ENCODE measurements at regions not wholly inside any gene's neighbourhood (a gene's known extent, or its start where the extent isn't known, plus 50 kb on each side); places are given as distances from the start of the nearest gene placed in this dataset.

DNA sequence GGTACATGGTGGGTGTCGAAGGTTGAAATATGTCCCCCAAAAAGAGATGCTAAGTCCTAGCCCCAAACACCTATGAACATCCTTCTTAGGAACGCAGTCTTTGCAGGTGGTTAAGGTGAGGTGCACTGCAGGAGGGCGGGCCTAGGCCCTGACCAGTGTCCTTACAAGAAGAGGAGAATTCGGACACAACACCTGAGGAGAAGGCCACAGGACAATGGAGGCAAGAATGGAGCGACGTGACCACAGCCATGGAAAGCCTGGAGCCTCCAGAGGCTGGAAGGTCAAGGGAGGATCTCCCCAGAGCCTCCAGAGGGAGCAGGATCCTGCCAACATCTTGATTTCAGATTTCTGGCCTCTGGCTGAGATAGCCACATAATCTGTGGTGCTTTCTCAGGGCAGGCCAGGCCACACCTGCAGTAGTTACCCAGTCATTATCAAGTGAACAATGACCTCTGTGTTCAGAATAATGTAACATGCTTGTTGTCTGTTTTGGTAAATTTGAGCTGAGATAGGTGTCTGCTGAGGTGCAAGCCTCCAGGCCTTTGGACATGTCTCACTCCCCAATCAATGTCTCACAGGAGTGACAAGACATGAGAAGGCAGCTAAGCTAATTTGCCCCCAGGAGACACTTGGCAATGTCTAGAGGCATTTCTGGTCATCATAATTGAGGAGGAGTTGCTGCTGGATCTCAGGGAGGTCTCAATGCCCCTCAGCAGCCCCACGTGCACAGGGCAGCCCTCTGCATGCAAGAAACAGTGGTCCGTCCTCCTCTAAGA is 498.9 kb downstream of the BRD1 start:
- no peak for TF ChIP-seq CTCF (IDR thresholded peaks at IDR 0.05; ENCODE audit: low read depth, low read length)
- H3K27ac ChIP-seq, result no peak overlapping the region
- no peaks in the 10 kb centered on the region for H3K4me1 ChIP-seq (ENCODE audit: low read depth)
- no peaks in the 10 kb centered on the region for H3K9me3 ChIP-seq (ENCODE audit: low read depth)
- no peaks in the 10 kb centered on the region for H3K27me3 ChIP-seq
- no peak for DNase-seq (ENCODE audit: low read depth in 1 of 2, low spot score in 1 of 2)
- no peaks in the 10 kb centered on the region for H3K36me3 ChIP-seq
- H3K4me3 ChIP-seq, result no peak overlapping the region

DNA sequence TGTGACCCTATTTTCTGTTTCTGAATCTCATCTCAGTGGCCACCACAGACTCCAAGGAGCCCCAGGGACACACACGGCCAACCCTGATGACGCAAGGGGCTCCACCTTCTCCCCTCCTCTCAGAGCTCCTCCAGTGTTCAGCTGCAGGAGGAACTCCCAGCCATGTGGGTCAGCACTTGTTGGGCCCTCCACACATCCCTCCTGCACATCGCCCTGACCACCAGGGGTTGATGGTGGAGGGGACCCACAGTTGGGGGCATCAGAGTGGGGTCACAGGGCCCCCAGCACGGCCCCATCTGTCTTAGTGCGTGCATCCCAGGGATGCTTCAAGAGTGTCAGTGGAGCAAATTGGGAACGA is 499.6 kb downstream of the BRD1 start:
- Histone ChIP-seq H3K4me3 (no peak overlapping the region), H3K27me3 (no peaks in the 10 kb centered on the region), H3K9me3 (ENCODE audit: low read depth) (no peaks in the 10 kb centered on the region), H3K36me3 (no peaks in the 10 kb centered on the region), H3K4me1 (ENCODE audit: low read depth) (no peaks in the 10 kb centered on the region), H3K27ac (no peak overlapping the region)
- DNase-seq (ENCODE audit: low read depth in 1 of 2, low spot score in 1 of 2), result no peak
- TF ChIP-seq CTCF (IDR thresholded peaks at IDR 0.05; ENCODE audit: low read depth, low read length), result no peak

GRCh38 chr22:49327411-49328117 is 500.1 kb downstream of the BRD1 start:
- Histone ChIP-seq H3K27me3 (no peaks in the 10 kb centered on the region), H3K27ac (no peak overlapping the region), H3K9me3 (ENCODE audit: low read depth) (no peaks in the 10 kb centered on the region), H3K36me3 (no peaks in the 10 kb centered on the region), H3K4me1 (ENCODE audit: low read depth) (no peaks in the 10 kb centered on the region), H3K4me3 (no peak overlapping the region)
- no peak for DNase-seq (ENCODE audit: low read depth in 1 of 2, low spot score in 1 of 2)
- TF ChIP-seq CTCF (IDR thresholded peaks at IDR 0.05; ENCODE audit: low read depth, low read length), result no peak

- H3K27me3 ChIP-seq, result no peaks in the 10 kb centered on the region
- no peaks in the 10 kb centered on the region for H3K9me3 ChIP-seq (ENCODE audit: low read depth)
- H3K27ac ChIP-seq, result no peak overlapping the region
- DNase-seq (ENCODE audit: low read depth in 1 of 2, low spot score in 1 of 2), result no peak
- no peaks in the 10 kb centered on the region for H3K36me3 ChIP-seq
- TF ChIP-seq CTCF (IDR thresholded peaks at IDR 0.05; ENCODE audit: low read depth, low read length), result no peak
- no peak overlapping the region for H3K4me3 ChIP-seq
- no peaks in the 10 kb centered on the region for H3K4me1 ChIP-seq (ENCODE audit: low read depth)
Observed at GRCh38 chr22:49326558-49326957, 501.1 kb downstream of the BRD1 start.

DNA sequence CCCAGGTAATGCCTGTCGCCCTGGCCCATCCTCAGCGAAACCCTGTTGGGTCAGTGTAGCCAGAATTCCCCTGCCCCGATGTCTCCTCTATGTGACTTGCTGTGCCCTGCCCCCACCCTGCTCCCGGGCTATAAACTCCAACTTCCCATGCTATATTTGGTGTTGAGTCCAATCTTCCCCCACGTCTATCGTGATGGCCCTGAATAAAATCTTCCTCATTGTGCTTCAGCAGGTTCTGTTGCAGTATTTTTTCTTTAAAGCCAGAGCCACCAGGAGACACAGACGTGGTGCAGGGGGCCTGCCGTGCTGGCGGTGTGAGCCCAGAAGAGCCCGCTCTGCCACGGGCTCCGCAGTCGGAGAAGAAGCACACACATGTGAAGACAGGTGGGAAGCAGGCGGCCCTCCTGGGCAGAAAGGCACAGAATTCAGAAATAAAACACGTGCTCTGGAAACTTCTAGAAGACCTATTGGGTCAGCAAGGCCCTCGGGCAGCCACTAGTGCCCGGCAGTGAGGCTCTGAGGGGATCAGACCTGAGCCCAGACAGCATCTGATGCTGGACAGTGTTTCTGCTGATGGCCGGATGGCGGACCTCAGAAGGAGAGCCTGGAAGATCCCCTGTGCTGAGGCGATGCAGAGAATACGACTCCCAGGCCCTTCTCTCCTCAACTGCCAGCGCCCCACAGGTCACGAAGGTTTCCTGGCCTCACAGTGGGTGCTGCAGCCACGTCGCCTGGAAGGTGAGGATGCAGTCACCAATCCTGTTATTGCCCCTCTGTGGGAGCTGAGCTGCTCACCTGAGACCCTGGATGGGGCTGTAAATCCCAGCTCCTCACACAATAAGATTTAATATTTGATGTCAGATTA is 501.9 kb downstream of the BRD1 start:
- H3K4me1 ChIP-seq (ENCODE audit: low read depth), result no peaks in the 10 kb centered on the region
- no peak overlapping the region for H3K27ac ChIP-seq
- H3K27me3 ChIP-seq, result no peaks in the 10 kb centered on the region
- no peak for DNase-seq (ENCODE audit: low read depth in 1 of 2, low spot score in 1 of 2)
- TF ChIP-seq CTCF (IDR thresholded peaks at IDR 0.05; ENCODE audit: low read depth, low read length), result no peak
- no peaks in the 10 kb centered on the region for H3K9me3 ChIP-seq (ENCODE audit: low read depth)
- H3K36me3 ChIP-seq, result no peaks in the 10 kb centered on the region
- no peak overlapping the region for H3K4me3 ChIP-seq
